ENCODE measurements at regions not wholly inside any gene's neighbourhood (a gene's known extent, or its start where the extent isn't known, plus 50 kb on each side); places are given as distances from the start of the nearest gene placed in this dataset.
"Not testable (repeated sequence)": the region's sequence is repeated elsewhere in the genome, so short reads cannot be mapped to it uniquely, and the experiment has no call there.

DNA sequence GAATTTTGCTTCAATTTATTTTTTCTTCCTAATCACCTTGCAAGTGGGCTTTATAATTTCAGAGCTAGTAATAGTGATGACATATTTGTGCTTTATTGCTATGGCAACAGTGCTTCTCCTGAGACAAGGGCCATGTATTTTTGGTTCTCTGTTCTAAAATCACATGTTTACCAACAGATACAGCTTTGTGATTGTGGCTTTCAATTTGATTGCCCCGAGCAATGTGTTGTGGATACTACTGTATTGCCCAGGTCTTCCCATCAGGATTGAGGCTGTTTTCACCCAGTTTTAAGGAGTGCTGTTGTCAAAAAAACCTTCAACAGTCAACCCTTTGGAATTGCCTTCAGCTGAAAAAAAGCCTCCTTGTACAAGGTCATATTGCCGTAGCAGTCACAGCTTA lies 841.4 kb upstream of the VRK2 start:
- FAIRE-seq (no peak), DNase-seq (ENCODE audit: low read depth) (no peak)
- TF ChIP-seq, protein P1, sequence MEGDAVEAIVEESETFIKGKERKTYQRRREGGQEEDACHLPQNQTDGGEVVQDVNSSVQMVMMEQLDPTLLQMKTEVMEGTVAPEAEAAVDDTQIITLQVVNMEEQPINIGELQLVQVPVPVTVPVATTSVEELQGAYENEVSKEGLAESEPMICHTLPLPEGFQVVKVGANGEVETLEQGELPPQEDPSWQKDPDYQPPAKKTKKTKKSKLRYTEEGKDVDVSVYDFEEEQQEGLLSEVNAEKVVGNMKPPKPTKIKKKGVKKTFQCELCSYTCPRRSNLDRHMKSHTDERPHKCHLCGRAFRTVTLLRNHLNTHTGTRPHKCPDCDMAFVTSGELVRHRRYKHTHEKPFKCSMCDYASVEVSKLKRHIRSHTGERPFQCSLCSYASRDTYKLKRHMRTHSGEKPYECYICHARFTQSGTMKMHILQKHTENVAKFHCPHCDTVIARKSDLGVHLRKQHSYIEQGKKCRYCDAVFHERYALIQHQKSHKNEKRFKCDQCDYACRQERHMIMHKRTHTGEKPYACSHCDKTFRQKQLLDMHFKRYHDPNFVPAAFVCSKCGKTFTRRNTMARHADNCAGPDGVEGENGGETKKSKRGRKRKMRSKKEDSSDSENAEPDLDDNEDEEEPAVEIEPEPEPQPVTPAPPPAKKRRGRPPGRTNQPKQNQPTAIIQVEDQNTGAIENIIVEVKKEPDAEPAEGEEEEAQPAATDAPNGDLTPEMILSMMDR (IDR thresholded peaks at IDR 0.05; ENCODE audit: insufficient read depth, low read length, severe bottlenecking) = no peak
- Histone ChIP-seq H3K27me3 (ENCODE audit: control insufficient read depth, insufficient read depth, low read length) (no peaks in the 10 kb centered on the region), H3K36me3 (ENCODE audit: control insufficient read depth, insufficient read depth, low read length) (no peaks in the 10 kb centered on the region), H3K4me3 (ENCODE audit: low read depth, low read length) (no peak overlapping the region)

DNA sequence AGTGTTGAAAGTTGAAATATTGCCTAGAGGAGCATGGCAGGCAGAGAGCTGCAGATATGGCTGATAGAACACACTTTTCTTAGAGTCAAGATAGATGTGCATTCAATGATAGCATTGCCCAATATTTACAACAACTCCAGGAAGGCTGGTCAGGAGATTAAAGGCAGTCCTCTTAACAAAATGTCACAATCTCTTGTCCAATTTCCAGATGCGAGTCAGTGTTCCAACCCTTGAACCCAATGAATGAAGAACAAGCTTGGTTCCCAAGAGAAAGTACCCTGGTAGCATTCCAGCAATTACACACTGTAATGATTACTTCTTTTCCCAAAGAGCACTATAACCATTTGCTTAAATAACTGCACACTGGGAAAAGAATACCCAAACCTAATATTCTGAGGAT lies 839.4 kb upstream of the VRK2 start:
- no peak for DNase-seq (ENCODE audit: low read depth)
- Histone ChIP-seq H3K4me3 (ENCODE audit: low read depth, low read length) (no peak overlapping the region), H3K36me3 (ENCODE audit: control insufficient read depth, insufficient read depth, low read length) (no peaks in the 10 kb centered on the region), H3K27me3 (ENCODE audit: control insufficient read depth, insufficient read depth, low read length) (no peaks in the 10 kb centered on the region)
- TF ChIP-seq, protein P1 (IDR thresholded peaks at IDR 0.05; ENCODE audit: insufficient read depth, low read length, severe bottlenecking) = no peak
- FAIRE-seq = no peak

DNA sequence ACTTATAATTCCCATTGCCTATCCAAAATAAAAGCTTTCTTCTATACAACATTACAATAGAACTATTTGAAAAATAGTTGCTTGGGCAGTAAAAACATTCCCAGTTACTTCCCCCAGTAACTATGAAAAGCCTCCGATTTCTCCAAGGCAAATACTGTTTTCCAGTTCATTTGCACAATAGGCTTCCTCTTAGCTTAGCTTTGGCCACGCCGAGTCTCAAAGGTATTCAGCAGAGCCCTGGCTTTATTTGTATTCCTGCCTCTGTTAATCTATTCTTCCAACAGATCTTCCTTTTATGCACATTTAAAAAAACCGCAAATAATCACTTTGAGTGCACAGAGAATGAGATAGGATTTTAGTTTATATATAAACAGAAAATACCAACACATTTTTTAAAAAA lies 836.8 kb upstream of the VRK2 start:
- H3K36me3 ChIP-seq (ENCODE audit: control insufficient read depth, insufficient read depth, low read length) = no peaks in the 10 kb centered on the region
- H3K27me3 ChIP-seq (ENCODE audit: control insufficient read depth, insufficient read depth, low read length) = no peaks in the 10 kb centered on the region
- no peak overlapping the region for H3K4me3 ChIP-seq (ENCODE audit: low read depth, low read length)
- TF ChIP-seq, protein P1 (IDR thresholded peaks at IDR 0.05; ENCODE audit: insufficient read depth, low read length, severe bottlenecking) = no peak
- DNase-seq (ENCODE audit: low read depth) = no peak
- FAIRE-seq = no peak

DNA sequence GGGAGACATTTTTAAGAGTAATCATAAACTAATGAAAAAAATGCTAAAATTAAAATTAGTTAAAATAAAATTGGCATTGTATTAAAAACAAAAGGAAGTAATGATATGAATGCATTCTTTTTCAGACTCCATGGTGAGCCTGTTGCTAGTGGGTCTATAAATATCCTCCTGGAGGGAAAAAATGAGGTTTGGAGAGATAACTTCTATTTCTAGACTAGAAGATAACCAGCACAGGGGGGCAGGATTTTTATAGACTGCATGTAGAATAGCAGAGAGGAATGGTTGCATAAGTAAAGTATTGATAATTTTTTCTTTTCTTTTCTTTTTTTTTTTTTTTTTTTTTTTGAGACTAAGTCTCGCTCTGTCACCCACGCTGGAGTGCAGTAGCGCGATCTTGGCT lies 835.8 kb upstream of the VRK2 start:
- no peak for DNase-seq (ENCODE audit: low read depth)
- H3K36me3 ChIP-seq (ENCODE audit: control insufficient read depth, insufficient read depth, low read length) = no peaks in the 10 kb centered on the region
- TF ChIP-seq, protein P1 (IDR thresholded peaks at IDR 0.05; ENCODE audit: insufficient read depth, low read length, severe bottlenecking) = no peak
- FAIRE-seq = no peak
- H3K4me3 ChIP-seq (ENCODE audit: low read depth, low read length) = no peak overlapping the region
- no peaks in the 10 kb centered on the region for H3K27me3 ChIP-seq (ENCODE audit: control insufficient read depth, insufficient read depth, low read length)

DNA sequence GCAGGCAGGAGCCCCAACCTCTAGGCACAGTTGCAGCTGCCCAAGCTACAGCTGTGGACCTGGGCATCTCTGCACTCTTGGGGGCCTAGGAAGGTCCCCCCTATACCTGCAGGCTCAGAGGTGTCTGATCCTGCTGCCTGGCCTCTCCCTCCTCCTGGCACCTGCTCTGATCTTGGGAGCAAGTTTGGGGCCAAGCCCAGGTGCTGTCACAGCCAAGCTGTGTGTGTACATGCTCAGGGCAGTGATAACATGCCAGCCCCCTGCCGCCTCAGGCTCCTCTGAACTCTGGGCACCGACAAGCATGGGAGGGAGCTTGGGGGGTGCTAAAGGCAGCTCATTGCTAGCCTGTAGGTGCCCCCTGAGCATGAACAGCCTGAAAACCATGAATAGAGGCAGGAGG lies 829.6 kb upstream of the VRK2 start:
- DNase-seq (ENCODE audit: low read depth) = no peak
- H3K4me3 ChIP-seq (ENCODE audit: low read depth, low read length) = no peak overlapping the region
- H3K36me3 ChIP-seq (ENCODE audit: control insufficient read depth, insufficient read depth, low read length) = no peaks in the 10 kb centered on the region
- no peaks in the 10 kb centered on the region for H3K27me3 ChIP-seq (ENCODE audit: control insufficient read depth, insufficient read depth, low read length)
- TF ChIP-seq, protein P1 (IDR thresholded peaks at IDR 0.05; ENCODE audit: insufficient read depth, low read length, severe bottlenecking) = no peak
- no peak for FAIRE-seq

DNA sequence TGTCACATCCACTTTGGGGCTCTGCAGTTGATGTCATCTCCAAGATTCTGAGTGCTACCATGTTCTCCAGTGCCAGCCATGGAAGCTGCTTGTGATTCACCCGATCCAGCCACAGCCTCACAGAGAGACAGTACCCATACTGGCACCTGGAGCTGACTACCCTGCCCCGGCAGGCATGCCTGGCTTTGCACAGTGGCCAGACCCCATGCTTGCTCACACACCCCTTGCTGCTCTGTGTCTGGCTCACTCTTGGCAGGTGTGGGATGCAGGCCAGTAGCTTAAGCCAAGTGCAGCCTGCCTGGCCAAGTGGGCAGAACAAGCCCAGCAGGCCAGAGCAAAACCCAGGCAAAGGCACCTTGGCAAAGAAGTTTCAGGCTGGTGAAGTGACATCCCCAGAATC lies 828.4 kb upstream of the VRK2 start:
- TF ChIP-seq, protein P1 (IDR thresholded peaks at IDR 0.05; ENCODE audit: insufficient read depth, low read length, severe bottlenecking) = no peak
- H3K27me3 ChIP-seq (ENCODE audit: control insufficient read depth, insufficient read depth, low read length) = no peaks in the 10 kb centered on the region
- H3K36me3 ChIP-seq (ENCODE audit: control insufficient read depth, insufficient read depth, low read length) = no peaks in the 10 kb centered on the region
- DNase-seq (ENCODE audit: low read depth) = no peak
- FAIRE-seq = no peak
- no peak overlapping the region for H3K4me3 ChIP-seq (ENCODE audit: low read depth, low read length)

DNA sequence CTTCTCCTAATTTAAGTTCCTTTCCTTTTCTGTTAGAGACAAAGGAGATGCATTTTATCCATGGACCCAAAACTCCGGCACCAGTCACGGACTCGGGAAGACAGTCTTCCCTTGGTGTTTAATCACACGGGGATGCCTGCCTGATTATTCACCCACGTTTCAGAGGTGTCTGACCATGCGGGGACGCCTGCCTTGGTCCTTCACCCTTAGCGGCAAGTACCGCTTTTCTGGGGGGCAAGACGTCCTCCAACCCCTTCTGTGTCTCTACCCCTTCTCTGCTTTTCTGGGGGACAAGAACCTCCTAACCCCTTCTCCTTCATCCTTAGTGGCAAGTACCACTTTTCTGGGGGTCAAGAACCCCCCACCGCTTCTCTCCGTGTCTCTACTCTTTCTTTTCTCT lies 816.9 kb upstream of the VRK2 start:
- not testable (repeated sequence) for DNase-seq (ENCODE audit: low read depth); H3K4me3 ChIP-seq (ENCODE audit: low read depth, low read length); H3K36me3 ChIP-seq (ENCODE audit: control insufficient read depth, insufficient read depth, low read length); FAIRE-seq; H3K27me3 ChIP-seq (ENCODE audit: control insufficient read depth, insufficient read depth, low read length)

DNA sequence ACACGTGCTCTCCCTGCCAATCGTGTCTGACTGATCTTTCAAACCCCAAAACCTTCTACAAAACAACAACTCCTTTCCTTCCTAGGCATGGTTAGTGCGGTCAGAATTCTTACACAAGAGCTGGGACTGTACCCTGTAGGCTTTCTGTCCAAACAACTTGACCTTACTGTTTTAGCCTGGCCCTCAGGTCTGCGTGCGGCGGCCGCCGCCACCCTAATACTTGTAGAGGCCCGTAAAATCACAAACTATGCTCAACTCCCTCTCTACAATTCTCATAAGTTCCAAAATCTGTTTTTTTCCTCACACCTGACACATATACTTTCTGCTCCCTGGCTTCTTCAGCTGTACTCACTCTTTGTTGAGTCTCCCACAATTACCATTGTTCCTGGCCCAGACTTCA lies 814.3 kb upstream of the VRK2 start:
- not testable (repeated sequence) for H3K27me3 ChIP-seq (ENCODE audit: control insufficient read depth, insufficient read depth, low read length); DNase-seq (ENCODE audit: low read depth); H3K36me3 ChIP-seq (ENCODE audit: control insufficient read depth, insufficient read depth, low read length); FAIRE-seq; H3K4me3 ChIP-seq (ENCODE audit: low read depth, low read length)

DNA sequence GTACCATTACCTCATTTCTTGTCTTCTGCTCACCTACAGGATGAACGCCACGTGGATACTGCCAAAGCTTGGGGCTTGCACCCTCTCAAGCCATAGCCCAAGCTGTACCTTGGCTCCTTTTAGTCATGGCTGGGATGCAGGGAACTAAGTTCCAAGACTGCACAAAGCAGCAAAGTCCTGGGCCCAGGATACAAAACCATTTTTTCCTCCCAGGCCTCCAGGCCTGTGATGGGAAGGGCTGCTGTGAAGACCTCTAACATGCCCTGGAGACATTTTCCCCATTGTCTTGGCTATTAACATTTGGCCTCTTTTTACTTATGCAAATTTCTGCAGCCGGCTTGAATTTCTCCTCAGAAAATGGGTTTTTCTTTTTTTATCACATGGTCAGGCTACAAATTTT lies 795.1 kb upstream of the VRK2 start:
- not testable (repeated sequence) for H3K36me3 ChIP-seq (ENCODE audit: control insufficient read depth, insufficient read depth, low read length); H3K27me3 ChIP-seq (ENCODE audit: control insufficient read depth, insufficient read depth, low read length); FAIRE-seq; DNase-seq (ENCODE audit: low read depth); H3K4me3 ChIP-seq (ENCODE audit: low read depth, low read length)
